ENCODE measurements at regions not wholly inside any gene's neighbourhood (a gene's known extent, or its start where the extent isn't known, plus 50 kb on each side); places are given as distances from the start of the nearest gene placed in this dataset.

GRCh38 chr4:117574085-117574484 lies 460.2 kb upstream of the NDST3 start:
- no peaks in the 10 kb centered on the region; the same call in 1 of the 2 replicates for H3K36me3 ChIP-seq (ENCODE audit: insufficient read depth)
- no peak overlapping the region for H2AFZ ChIP-seq (ENCODE audit: low read depth)
- no peaks in the 10 kb centered on the region for H3K4me1 ChIP-seq (ENCODE audit: low read depth, poor library complexity, severe bottlenecking)
- no peaks in the 10 kb centered on the region for H4K20me1 ChIP-seq (ENCODE audit: insufficient read depth)
- no peaks in the 10 kb centered on the region for H3K79me2 ChIP-seq (ENCODE audit: insufficient read depth, low read depth)
- no peak overlapping the region for H3K9ac ChIP-seq
- H3K27ac ChIP-seq, result no peak overlapping the region
- no peak overlapping the region for H3K4me3 ChIP-seq (IDR thresholded peaks at IDR 0.05; ENCODE audit: insufficient read depth, low read depth, low read length)
- H3K4me2 ChIP-seq, result no peak overlapping the region
- no peaks in the 10 kb centered on the region for H3K27me3 ChIP-seq (ENCODE audit: insufficient read depth, low read depth)
- TF ChIP-seq CTCF (conservative IDR thresholded peaks at IDR 0.05; ENCODE audit: low read depth, low read length), result no peak

GRCh38 chr4:117575850-117576249 lies 458.4 kb upstream of the NDST3 start:
- Histone ChIP-seq H3K4me2 (no peak overlapping the region), H3K4me1 (ENCODE audit: low read depth, poor library complexity, severe bottlenecking) (no peaks in the 10 kb centered on the region), H3K36me3 (ENCODE audit: insufficient read depth) (no peaks in the 10 kb centered on the region; the same call in 1 of the 2 replicates), H3K9ac (no peak overlapping the region), H3K79me2 (ENCODE audit: insufficient read depth, low read depth) (no peaks in the 10 kb centered on the region), H3K4me3 (IDR thresholded peaks at IDR 0.05; ENCODE audit: insufficient read depth, low read depth, low read length) (no peak overlapping the region), H2AFZ (ENCODE audit: low read depth) (no peak overlapping the region), H4K20me1 (ENCODE audit: insufficient read depth) (no peaks in the 10 kb centered on the region), H3K27me3 (ENCODE audit: insufficient read depth, low read depth) (no peaks in the 10 kb centered on the region; the same call in 1 of the 2 replicates), H3K27ac (no peak overlapping the region)
- no peak for TF ChIP-seq CTCF (conservative IDR thresholded peaks at IDR 0.05; ENCODE audit: low read depth, low read length)

GRCh38 chr4:117577686-117578311 lies 456.5 kb upstream of the NDST3 start:
- no peaks in the 10 kb centered on the region; the same call in 1 of the 2 replicates for H3K27me3 ChIP-seq (ENCODE audit: insufficient read depth, low read depth)
- H2AFZ ChIP-seq (ENCODE audit: low read depth), result no peak overlapping the region

GRCh38 chr4:117588771-117589170 lies 445.5 kb upstream of the NDST3 start:
- Histone ChIP-seq H3K4me3 (IDR thresholded peaks at IDR 0.05; ENCODE audit: insufficient read depth, low read depth, low read length) (no peak overlapping the region), H2AFZ (ENCODE audit: low read depth) (no peak overlapping the region), H3K36me3 (ENCODE audit: insufficient read depth) (no peaks in the 10 kb centered on the region), H3K9ac (no peak overlapping the region), H4K20me1 (ENCODE audit: insufficient read depth) (no peaks in the 10 kb centered on the region), H3K4me1 (ENCODE audit: low read depth, poor library complexity, severe bottlenecking) (no peaks in the 10 kb centered on the region), H3K79me2 (ENCODE audit: insufficient read depth, low read depth) (no peaks in the 10 kb centered on the region), H3K27me3 (ENCODE audit: insufficient read depth, low read depth) (no peaks in the 10 kb centered on the region), H3K27ac (no peak overlapping the region), H3K4me2 (no peak overlapping the region)
- no peak for TF ChIP-seq CTCF (conservative IDR thresholded peaks at IDR 0.05; ENCODE audit: low read depth, low read length)

More at GRCh38 chr4:117577686-117578311, 456.5 kb upstream of the NDST3 start:
- no peaks in the 10 kb centered on the region for H4K20me1 ChIP-seq (ENCODE audit: insufficient read depth)
- no peak overlapping the region for H3K4me3 ChIP-seq (IDR thresholded peaks at IDR 0.05; ENCODE audit: insufficient read depth, low read depth, low read length)
- H3K4me2 ChIP-seq, result no peak overlapping the region
- H3K36me3 ChIP-seq (ENCODE audit: insufficient read depth), result no peaks in the 10 kb centered on the region; the same call in 1 of the 2 replicates
- no peak overlapping the region for H3K27ac ChIP-seq
- no peaks in the 10 kb centered on the region for H3K79me2 ChIP-seq (ENCODE audit: insufficient read depth, low read depth)
- no peak overlapping the region for H3K9ac ChIP-seq
- no peak for TF ChIP-seq CTCF (conservative IDR thresholded peaks at IDR 0.05; ENCODE audit: low read depth, low read length)
- no peaks in the 10 kb centered on the region for H3K4me1 ChIP-seq (ENCODE audit: low read depth, poor library complexity, severe bottlenecking)

Data from KMS-11 (cell line).